LNCaP clone FGC (cell line): ENCODE measurements at regions not wholly inside any gene's neighbourhood (a gene's known extent, or its start where the extent isn't known, plus 50 kb on each side); places are given as distances from the start of the nearest gene placed in this dataset.
"Not testable (repeated sequence)": the region's sequence is repeated elsewhere in the genome, so short reads cannot be mapped to it uniquely, and the experiment has no call there.

Source experiments
- DNase-seq: peaks from one replicate; pipeline ENCODE4 v3.0.0-alpha.2; 2011; ENCODE audit warnings: low read depth
- H3K4me3 ChIP-seq: 2 replicates; pipeline ENCODE4 v1.5.1; 2011; ENCODE audit warnings: mild to moderate bottlenecking, low read depth, low read length, control low read depth
- CTCF ChIP-seq: IDR thresholded peaks from 2 replicates; pipeline ENCODE4 v1.5.1; 2012; ENCODE audit warnings: mild to moderate bottlenecking; ENCODE audit not compliant: control insufficient read depth, insufficient read depth; ENCODE audit errors: extremely low read depth

DNA sequence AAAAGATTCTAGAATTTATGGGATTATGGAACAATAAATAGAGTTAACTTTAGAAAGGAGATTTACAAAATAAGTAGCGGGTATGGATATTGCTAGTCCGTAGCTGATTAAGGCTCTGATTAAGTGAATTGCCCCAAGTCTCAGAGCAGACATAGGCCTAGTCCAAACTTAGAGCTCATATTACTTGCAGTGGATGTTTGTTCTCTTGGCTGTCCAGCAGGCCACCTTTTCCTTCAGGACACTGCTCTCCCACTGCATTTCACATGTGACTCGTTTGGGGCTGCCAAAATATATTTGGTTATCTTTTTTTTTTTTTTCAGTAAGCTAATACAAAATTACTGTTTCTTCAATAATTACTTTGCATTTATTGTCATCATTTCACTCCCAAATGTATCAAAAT is 76.6 kb downstream of the ARRDC3 start:
- no peak for TF ChIP-seq CTCF
- DNase-seq, result no peak
- no peak overlapping the region for H3K4me3 ChIP-seq

DNA sequence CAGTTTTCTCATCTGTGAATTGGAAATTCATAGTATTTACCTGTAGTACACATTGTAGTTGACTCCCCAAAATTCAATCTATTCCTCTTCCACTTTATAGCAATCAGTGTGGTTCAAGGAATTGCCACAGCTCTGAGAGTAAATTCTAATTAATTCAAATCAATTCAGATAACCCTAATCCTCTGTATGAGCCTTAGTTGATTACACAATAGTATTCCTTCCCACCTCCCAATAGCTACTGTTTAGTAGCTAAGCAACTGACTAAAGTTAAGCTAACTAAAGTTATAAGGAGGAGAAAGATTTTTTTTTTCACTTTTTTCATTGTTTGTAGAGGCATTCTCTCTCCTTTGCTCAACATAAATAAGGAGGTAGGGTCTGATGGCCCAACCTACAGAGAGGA is 77.5 kb downstream of the ARRDC3 start:
- H3K4me3 ChIP-seq, result no peak overlapping the region
- DNase-seq, result no peak
- no peak for TF ChIP-seq CTCF

DNA sequence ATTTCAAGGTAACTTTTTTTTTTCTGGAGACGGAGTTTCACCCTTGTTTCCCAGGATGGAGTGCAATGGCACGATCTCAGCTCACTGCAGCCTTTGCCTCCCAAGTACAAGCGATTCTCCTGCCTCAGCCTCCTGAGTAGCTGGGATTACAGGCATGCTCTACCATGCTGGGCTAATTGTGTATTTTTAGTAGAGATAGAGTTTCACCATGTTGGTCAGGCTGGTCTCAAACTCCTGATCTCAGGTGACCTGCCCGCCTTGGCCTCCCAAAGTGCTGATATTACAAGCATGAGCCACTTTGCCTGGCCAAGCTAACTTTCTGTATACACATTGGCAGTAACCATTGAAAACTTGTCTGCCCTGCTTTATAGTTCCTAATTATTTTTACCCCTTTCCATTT is 79.1 kb downstream of the ARRDC3 start:
- not testable (repeated sequence) for DNase-seq, H3K4me3 ChIP-seq

GRCh38 chr5:91302958-91303357 is 80.2 kb downstream of the ARRDC3 start:
- no peak for DNase-seq
- no peak overlapping the region for H3K4me3 ChIP-seq
- no peak for TF ChIP-seq CTCF

DNA sequence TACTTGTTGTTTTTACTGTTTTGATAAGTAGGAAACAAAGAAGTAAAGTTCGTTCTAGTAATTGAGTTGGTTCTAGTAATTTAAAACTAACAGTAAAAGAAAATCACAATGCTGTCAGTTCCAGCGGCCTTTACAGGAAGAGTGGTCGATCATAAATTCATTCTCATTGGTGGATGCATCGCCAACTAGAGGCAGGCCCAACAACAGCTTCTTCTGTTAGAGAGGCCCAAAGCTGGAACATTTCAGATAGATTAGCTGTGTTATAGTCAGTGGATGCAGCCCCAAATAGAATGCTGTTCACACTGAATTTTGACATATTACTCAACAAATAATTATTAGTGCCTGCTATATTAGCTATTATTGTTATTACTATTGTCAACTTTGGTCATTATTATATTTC is 80.8 kb downstream of the ARRDC3 start:
- no peak overlapping the region for H3K4me3 ChIP-seq
- no peak for TF ChIP-seq CTCF
- no peak for DNase-seq

DNA sequence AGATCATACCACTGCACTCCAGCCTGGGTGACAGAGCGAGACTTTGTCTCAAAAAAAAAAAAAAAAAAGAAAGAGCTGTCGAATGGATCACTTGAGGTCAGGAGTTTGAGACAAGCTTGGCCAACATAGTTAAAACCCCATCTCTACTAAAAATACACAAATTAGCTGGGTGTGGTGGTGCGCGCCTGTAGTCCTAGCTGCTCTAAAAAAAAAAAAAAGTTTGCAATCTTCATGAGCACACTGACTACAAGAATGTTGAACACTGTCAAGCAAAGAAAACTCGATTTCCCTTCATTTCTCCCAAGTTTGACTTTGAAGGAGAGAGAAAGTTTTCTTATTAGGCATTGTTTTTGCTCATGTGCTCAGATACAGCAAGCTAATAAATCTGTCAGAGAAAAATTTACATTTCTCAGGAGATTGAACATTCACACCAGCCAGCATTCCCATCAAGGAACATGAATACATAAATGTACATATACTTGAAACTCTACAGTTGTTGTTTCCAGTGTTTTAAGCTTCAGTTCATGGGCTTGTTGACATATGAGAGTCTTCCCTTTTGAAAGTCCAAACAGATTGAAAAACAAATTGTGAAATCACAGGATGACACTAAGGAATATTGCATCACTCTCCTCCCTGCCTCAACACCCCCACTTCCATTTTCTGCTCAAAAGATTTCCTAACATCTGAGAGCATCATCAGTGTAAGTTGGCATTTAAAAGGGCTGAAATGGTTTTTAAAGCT is 81.8 kb downstream of the ARRDC3 start:
- TF ChIP-seq CTCF, result no peak
- H3K4me3 ChIP-seq, result no peak overlapping the region
- DNase-seq, result no peak

DNA sequence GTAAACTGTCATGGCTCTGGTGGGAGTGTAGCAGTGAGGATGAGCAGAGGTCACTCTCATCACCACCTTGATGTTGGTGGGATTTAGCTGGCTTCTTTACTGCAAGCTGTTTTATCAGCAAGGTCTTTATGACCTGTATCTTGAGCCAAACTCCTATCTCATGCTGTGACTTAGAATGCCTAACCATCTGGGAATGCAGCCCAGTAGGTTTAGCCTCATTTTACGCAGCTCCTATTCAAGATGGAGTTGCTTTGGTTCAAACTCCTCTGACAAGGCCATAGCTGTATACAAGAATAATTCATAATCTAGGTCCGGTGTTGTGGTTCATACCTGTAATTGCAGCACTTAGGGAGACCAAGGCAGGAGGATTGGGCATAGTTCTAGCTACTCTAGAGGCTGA is 85.1 kb downstream of the ARRDC3 start:
- no peak overlapping the region for H3K4me3 ChIP-seq
- TF ChIP-seq CTCF, result no peak
- DNase-seq, result no peak

DNA sequence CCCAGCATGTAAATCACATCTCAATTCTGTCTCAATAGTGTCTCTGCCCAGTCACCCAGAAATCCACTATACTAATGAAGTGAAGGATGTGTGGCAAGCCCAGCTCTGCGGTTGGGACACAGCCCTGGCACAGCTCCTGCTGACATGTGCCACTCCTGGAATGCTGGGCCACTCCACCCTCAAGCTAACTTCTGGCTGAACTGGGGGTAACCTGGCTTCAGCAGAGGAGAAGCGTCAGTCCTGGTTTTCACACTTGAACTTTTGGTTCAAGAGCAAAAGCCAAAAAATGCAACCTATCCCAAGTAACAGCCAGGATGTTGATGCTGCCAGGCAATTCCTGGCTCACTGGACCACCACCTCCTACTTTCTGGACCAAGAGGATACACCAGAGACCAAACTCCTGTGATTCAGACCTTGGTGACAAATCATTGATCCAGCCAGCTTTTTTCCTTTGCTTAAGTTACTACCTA is 86.4 kb downstream of the ARRDC3 start:
- TF ChIP-seq CTCF, result no peak
- no peak for DNase-seq
- H3K4me3 ChIP-seq, result no peak overlapping the region

DNA sequence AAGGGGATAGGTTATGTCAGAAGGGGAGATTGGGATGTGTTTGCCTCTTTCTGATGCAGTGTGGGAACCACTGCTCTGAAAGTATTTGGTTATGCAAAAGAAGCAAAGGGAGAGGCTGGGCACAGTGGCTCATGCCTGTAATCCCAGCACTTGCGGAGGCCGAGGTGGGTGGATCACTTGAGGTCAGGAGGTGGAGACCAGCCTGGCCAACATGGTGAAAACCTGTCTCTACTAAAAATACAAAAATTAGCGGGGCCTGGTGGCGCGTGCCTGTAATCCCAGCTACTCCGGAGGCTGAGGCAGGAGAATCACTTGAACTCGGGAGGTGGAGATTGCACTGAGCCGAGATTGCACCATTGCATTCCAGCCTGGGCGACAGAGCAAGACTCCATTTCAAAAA is 87.0 kb downstream of the ARRDC3 start:
- DNase-seq, H3K4me3 ChIP-seq: not testable (repeated sequence)
